K562 (cell line): ENCODE measurements at regions not wholly inside any gene's neighbourhood (a gene's known extent, or its start where the extent isn't known, plus 50 kb on each side); places are given as distances from the start of the nearest gene placed in this dataset.

Source experiments
- ATAC-seq: fragments of 200-7000 bp; cut with Tn5 transposase; 3 replicates; pipeline ENCODE4 v1.9.1; 2020; ENCODE audit warnings: moderate library complexity
- BruUV-seq: library from RNA; stranded (reverse); fragments of 400-500 nt; replicated peaks from 2 replicates; lab custom pipeline; 2021; lab: Mats Ljungman, UMichigan
- CTCF ChIA-PET: fragments of 300-600 bp; formaldehyde crosslinking; extraction: SDS; loops from one replicate; lab custom pipeline; 2021; ENCODE audit warnings: low intra/inter-chr PET ratio; lab: Yijun Ruan, JAX
- POLR2A ChIA-PET: fragments of 300-600, 350-650 bp; sonication (Branson Sonifier 250); formaldehyde crosslinking; extraction: SDS; loops from one replicate; lab custom pipeline; 2021; ENCODE audit warnings: antibody characterized with exemption, inconsistent platforms; lab: Yijun Ruan, JAX
- DNase-seq, 4 experiments: peaks; one replicate each; pipeline versions ENCODE4 v3.0.0 to v3.0.0-alpha.2; 2011 to 2018; ENCODE audit warnings: low spot score in 3 of 4, mixed read lengths in 3 of 4; ENCODE audit errors: extremely low read depth in 1 of 4
- FAIRE-seq: peaks from 2 replicates; lab custom pipeline; 2011; peaks lifted over from hg19 to GRCh38; lab: Jason Lieb, UNC
- H2AFZ ChIP-seq: 2 replicates; pipeline ENCODE4 v1.6.0; 2011; ENCODE audit warnings: low read depth, low read length, control low read depth, inconsistent platforms
- H3K27ac ChIP-seq: fragments of 200-600 bp; 3 replicates; pipeline ENCODE4 v1.8.0; 2011; ENCODE audit warnings: low read depth, mild to moderate bottlenecking, control low read depth, inconsistent platforms, low read length, moderate library complexity, mixed read lengths; ENCODE audit errors: extremely low read depth
- H3K27me3 ChIP-seq, 2 experiments: fragments of 300-600 bp in 1 of 2; 2 replicates in 1 of 2; 3 replicates in 1 of 2; pipeline versions ENCODE4 v1.6.0 to v1.8.0; 2011; ENCODE audit warnings: inconsistent platforms in 2 of 2, low read length in 2 of 2, mild to moderate bottlenecking in 1 of 2, mixed read lengths in 1 of 2, moderate library complexity in 1 of 2; ENCODE audit not compliant: control insufficient read depth in 2 of 2, insufficient read depth in 2 of 2
- H3K36me3 ChIP-seq: fragments of 300-600 bp; 3 replicates; pipeline ENCODE4 v1.8.0; 2011; ENCODE audit warnings: mild to moderate bottlenecking, low read length, inconsistent platforms; ENCODE audit not compliant: control insufficient read depth, insufficient read depth
- H3K4me1 ChIP-seq, 2 experiments: fragments of 200-600 bp in 1 of 2; replicated peaks in 1 of 2; 2 replicates in 1 of 2; 3 replicates in 1 of 2; pipeline versions ENCODE4 v1.5.1 to v1.8.0; 2011; ENCODE audit warnings: inconsistent platforms in 2 of 2, low read length in 2 of 2, mild to moderate bottlenecking in 1 of 2, mixed read lengths in 1 of 2, moderate library complexity in 1 of 2; ENCODE audit not compliant: control insufficient read depth in 2 of 2, insufficient read depth in 2 of 2
- H3K4me2 ChIP-seq: 2 replicates; pipeline ENCODE4 v1.6.1; 2011; ENCODE audit warnings: low read length, control low read depth, inconsistent platforms, mixed read lengths; ENCODE audit not compliant: insufficient read depth
- H3K4me3 ChIP-seq: fragments of 200-600 bp; sonication (generic), shearing (Covaris generic); 2 replicates; pipeline ENCODE4 v1.5.1; 2016; ENCODE audit warnings: control low read depth, inconsistent platforms
- H3K79me2 ChIP-seq: fragments of 200-600 bp; 3 replicates; pipeline ENCODE4 v1.8.0; 2011; ENCODE audit warnings: low read length, inconsistent platforms; ENCODE audit not compliant: control insufficient read depth, insufficient read depth
- H3K9ac ChIP-seq, 2 experiments: 2 replicates each; pipeline versions ENCODE4 v1.6.0 to v1.6.1; 2011; ENCODE audit warnings: low read depth in 2 of 2, low read length in 2 of 2, control low read depth in 1 of 2, inconsistent platforms in 1 of 2, mild to moderate bottlenecking in 1 of 2, mixed read lengths in 1 of 2; ENCODE audit not compliant: insufficient read depth in 1 of 2
- H3K9me1 ChIP-seq: one replicate; pipeline ENCODE4 v1.6.0; 2011; ENCODE audit warnings: inconsistent platforms, mild to moderate bottlenecking, low read length, moderate library complexity; ENCODE audit not compliant: control insufficient read depth, insufficient read depth
- H3K9me3 ChIP-seq: replicated peaks from 2 replicates; pipeline ENCODE4 v1.5.1; 2011; ENCODE audit warnings: low read depth, low read length, inconsistent platforms; ENCODE audit not compliant: control insufficient read depth, insufficient read depth
- H4K20me1 ChIP-seq: replicated peaks from 2 replicates; pipeline ENCODE4 v1.6.1; 2011; ENCODE audit warnings: low read length, inconsistent platforms, mixed read lengths; ENCODE audit not compliant: control insufficient read depth, insufficient read depth
- ATF1 ChIP-seq, 2 experiments: fragments of 450-650 bp in 1 of 2; IDR thresholded peaks; 2 replicates each; pipeline ENCODE4 v1.6.1; 2016; ENCODE audit warnings: missing compliant biosample characterization in 1 of 2, missing genetic modification characterization in 1 of 2
- CBX3 ChIP-seq, 2 experiments: IDR thresholded peaks; 1 replicate in 1 of 2; 2 replicates in 1 of 2; pipeline ENCODE4 v1.6.1; 2012; ENCODE audit warnings: inconsistent platforms in 2 of 2, low read length in 2 of 2, borderline replicate concordance in 1 of 2, control low read depth in 1 of 2
- POLR2B ChIP-seq: fragments of 450-650 bp; IDR thresholded peaks from 2 replicates; pipeline ENCODE4 v1.6.1; 2018; ENCODE audit warnings: low read depth; ENCODE audit not compliant: partially characterized antibody
- RBM25 ChIP-seq: fragments of 200-400 bp; formaldehyde crosslinking; IDR thresholded peaks from 2 replicates; pipeline ENCODE4 v1.6.1; 2018; ENCODE audit warnings: low read length, low read depth, moderate library complexity; ENCODE audit not compliant: severe bottlenecking
- TRIM24 ChIP-seq, 2 experiments: fragments of 450-650 bp; IDR thresholded peaks; 2 replicates each; pipeline ENCODE4 v1.6.1; 2016
- WGBS: fragments of 100-300 bp; shearing (Covaris generic); methylation state at CpG from one replicate; pipeline ENCODE4 v1.1.6; 2016; ENCODE audit warnings: low coverage, mixed read lengths; ENCODE audit not compliant: insufficient coverage; ENCODE audit errors: missing lambda C conversion rate; 5-methylcytosine and 5-hydroxymethylcytosine counted together
- in situ Hi-C: fragments of 300-500 bp; cut with MboI; formaldehyde crosslinking; loops from 4 replicates; pipeline ENCODE4 v1.15.0; 2018; ENCODE audit warnings: inconsistent platforms, mixed read lengths
- intact Hi-C: fragments of 100-400 bp; cut with micrococcal nuclease; formaldehyde crosslinking; loops from 2 replicates; pipeline ENCODE4 v1.14.2; 2022

DNA sequence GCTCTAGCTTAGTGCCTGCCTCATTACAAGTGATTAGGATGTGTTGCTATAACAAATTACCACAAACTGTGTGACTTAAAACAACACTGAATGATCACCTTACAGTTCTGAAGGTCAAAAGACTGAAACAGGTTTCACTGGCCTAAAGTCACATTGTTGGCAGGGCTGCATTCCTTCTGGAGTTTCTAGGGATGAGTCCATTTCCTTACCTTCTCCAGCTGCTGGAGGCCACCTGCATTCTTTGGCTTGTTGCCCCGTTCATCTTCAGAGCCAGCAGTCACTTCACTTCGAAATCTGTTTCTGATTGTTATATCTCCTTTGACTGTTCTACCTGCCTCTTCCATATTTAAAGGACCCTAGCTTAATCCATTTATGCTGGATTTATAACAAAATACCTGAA lies 69.4 kb upstream of the MTPN start:
- no TSS peak for BruUV-seq
- 17% methylated on average over 2 of the region's 2 CpGs for WGBS
- peak; percentile 84 for TF ChIP-seq RBM25
- 0 out of 3 replicates have a peak, but pooled peaks of 1 of the 2 experiments have one; percentile 19 for TF ChIP-seq CBX3 (IDR thresholded peaks at IDR 0.05; ENCODE audit: borderline replicate concordance in 1 of 2, low read length in 2 of 2)
- no peak for TF ChIP-seq POLR2B
- 0 out of 2 replicates have a peak, but pooled peaks cover 3% of the 10 kb centered on the region for H3K9me3 ChIP-seq
- DNase-seq (no peak), ATAC-seq (no peak), FAIRE-seq (no peak)
- CTCF ChIA-PET = no interaction called here
- H3K4me2 ChIP-seq = no peak overlapping the region
- no peaks in the 10 kb centered on the region for H3K79me2 ChIP-seq
- H3K27me3 ChIP-seq = no peaks in the 10 kb centered on the region
- H2AFZ ChIP-seq = no peak overlapping the region
- no peaks in the 10 kb centered on the region for H4K20me1 ChIP-seq
- intact Hi-C loops = no loop called here
- no peaks in the 10 kb centered on the region for H3K36me3 ChIP-seq
- no peaks in the 10 kb centered on the region for H3K9me1 ChIP-seq
- H3K4me1 ChIP-seq = peaks cover 4 to 13% of the 10 kb centered on the region in 2 experiments; a peak in 3 of 5 replicates
- no peak overlapping the region for H3K27ac ChIP-seq
- in situ Hi-C loops = no loop called here
- H3K4me3 ChIP-seq = no peak overlapping the region
- H3K9ac ChIP-seq = no peak overlapping the region
- POLR2A ChIA-PET = interaction anchor here (0.6 to 1.1 kb wide), 2 partner anchors 13 to 105 kb away, joined by 3 read pairs; no protein-coding TSS in a partner anchor

DNA sequence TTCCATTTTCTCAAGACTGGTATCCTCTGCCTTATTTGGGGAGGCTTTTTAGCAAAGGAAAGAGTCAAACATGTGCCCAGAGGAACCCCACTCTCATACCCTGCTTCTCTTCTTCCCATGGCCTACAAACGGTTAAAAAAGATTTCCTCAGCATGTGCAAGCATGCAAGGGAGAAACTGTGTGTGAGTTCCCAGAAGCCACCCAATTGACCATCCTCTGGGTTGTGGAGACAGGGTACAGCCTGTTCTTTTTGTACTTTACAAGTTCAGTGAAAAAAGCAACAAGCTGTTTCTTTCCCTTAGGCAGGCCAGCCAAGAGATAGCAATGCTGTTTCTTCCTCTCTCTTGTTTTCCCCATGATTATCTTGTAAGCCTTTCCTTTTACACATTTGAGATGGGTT lies 68.8 kb upstream of the MTPN start:
- Histone ChIP-seq H3K9me3 (0 out of 2 replicates have a peak, but pooled peaks cover 3% of the 10 kb centered on the region), H3K4me3 (no peak overlapping the region), H2AFZ (no peak overlapping the region), H3K4me2 (no peak overlapping the region), H3K4me1 (peaks cover 4 to 10% of the 10 kb centered on the region in 2 experiments; a peak in 3 of 5 replicates), H3K9ac (no peak overlapping the region), H3K27me3 (no peaks in the 10 kb centered on the region), H3K27ac (no peak overlapping the region), H3K36me3 (no peaks in the 10 kb centered on the region), H3K79me2 (no peaks in the 10 kb centered on the region), H4K20me1 (no peaks in the 10 kb centered on the region), H3K9me1 (no peaks in the 10 kb centered on the region)
- ATAC-seq = no peak
- intact Hi-C loops (no loop called here), in situ Hi-C loops (no loop called here)
- POLR2A ChIA-PET = interaction anchor here (0.6 kb wide), 1 partner anchor 104 kb away, joined by 3 read pairs; no protein-coding TSS in a partner anchor
- no peak for DNase-seq
- CTCF ChIA-PET = no interaction called here
- no peak for FAIRE-seq
- whole genome bisulfite sequencing = 21% methylated on average over 1 of the region's 1 CpG
- TF ChIP-seq TRIM24 (IDR thresholded peaks at IDR 0.05) = 0 out of 4 replicates have a peak, but pooled peaks of 1 of the 2 experiments have one; percentile 29
- no peak for TF ChIP-seq ATF1 (CRISPR knock-in tag; IDR thresholded peaks at IDR 0.05)
- TF ChIP-seq ATF1 (tag; IDR thresholded peaks at IDR 0.05) = no peak
- BruUV-seq = no TSS peak
